ENCODE measurements at regions not wholly inside any gene's neighbourhood (a gene's known extent, or its start where the extent isn't known, plus 50 kb on each side); places are given as distances from the start of the nearest gene placed in this dataset.

- Histone ChIP-seq H3K79me2 (ENCODE audit: control insufficient read depth, insufficient read depth, low read length) (no peaks in the 10 kb centered on the region), H3K9me3 (ENCODE audit: control extremely low read depth in 1 of 3, control insufficient read depth in 2 of 3, insufficient read depth in 1 of 3, low read length in 2 of 3) (no peaks in the 10 kb centered on the region), H3K9ac (ENCODE audit: low read length) (no peak overlapping the region), H3K36me3 (replicated peaks in 1 of 2; ENCODE audit: control extremely low read depth in 1 of 2, control insufficient read depth in 1 of 2, extremely low read depth in 1 of 2, insufficient read depth in 2 of 2, low read length in 1 of 2) (no peaks in the 10 kb centered on the region), H3K4me1 (ENCODE audit: control insufficient read depth in 2 of 2, insufficient read depth in 2 of 2, low read length in 2 of 2) (peaks cover 0 to 11% of the 10 kb centered on the region in 2 donors), H3K4me2 (replicated peaks; ENCODE audit: low read depth, low read length, poor library complexity, severe bottlenecking) (no peak overlapping the region), H2AFZ (ENCODE audit: insufficient read depth, low read depth, low read length, poor library complexity, severe bottlenecking) (no peak overlapping the region), H3K27me3 (replicated peaks in 1 of 4; ENCODE audit: control extremely low read depth in 1 of 4, control insufficient read depth in 3 of 4, insufficient read depth in 4 of 4, low read length in 3 of 4) (no peaks in the 10 kb centered on the region), H4K20me1 (ENCODE audit: control insufficient read depth, insufficient read depth, low read length, poor library complexity, severe bottlenecking) (no peaks in the 10 kb centered on the region), H3K4me3 (ENCODE audit: control extremely low read depth in 1 of 5, extremely low read depth in 1 of 5, insufficient read depth in 1 of 5, low read depth in 2 of 5, low read length in 4 of 5) (no peak overlapping the region), H3K27ac (ENCODE audit: low read length in 2 of 2) (no peak overlapping the region)
- CTCF ChIA-PET, result interaction anchor here (0.9 kb wide), 1 partner anchor 46 kb away, joined by 3 read pairs; no protein-coding TSS in a partner anchor
- H3K4me1 Mint-ChIP-seq, result peaks cover 29% of the 10 kb centered on the region
- POLR2A ChIA-PET, result no interaction called here
- intact Hi-C loops (cut with micrococcal nuclease), result loop anchor here (5.0 kb wide), 1 partner anchor 36 kb away; no protein-coding TSS in a partner anchor
- DNase-seq (no peak), ATAC-seq (ENCODE audit: low read depth) (no peak)
- no peak overlapping the region for H3K27ac Mint-ChIP-seq
- TF ChIP-seq CTCF (IDR thresholded peaks at IDR 0.05), result no peak
- TF ChIP-seq EZH2 (IDR thresholded peaks at IDR 0.05; ENCODE audit: borderline replicate concordance, insufficient read depth, low read depth, low read length, poor library complexity, severe bottlenecking), result no peak
- H3K27me3 Mint-ChIP-seq, result peaks cover 11% of the 10 kb centered on the region
- 73% methylated on average over 1 of the region's 1 CpG for WGBS (ENCODE audit: insufficient coverage)
- no peaks in the 10 kb centered on the region for H3K9me3 Mint-ChIP-seq (ENCODE audit: insufficient read depth)
- H3K4me3 Mint-ChIP-seq, result no peak overlapping the region
These were observed 405.7 kb downstream of the ARL4A start for GRCh38 chr7:13093160-13093559.

GRCh38 chr7:13097499-13097898, 410.1 kb downstream of the ARL4A start:
- no peak overlapping the region for H3K9ac ChIP-seq (ENCODE audit: low read length)
- DNase-seq, result no peak
- H3K27ac ChIP-seq (ENCODE audit: low read length in 2 of 2), result no peak overlapping the region
- H3K4me3 Mint-ChIP-seq, result no peak overlapping the region
- ChIA-PET POLR2A (no interaction called here), CTCF (no interaction called here)
- peaks cover 2% of the 10 kb centered on the region for H3K27me3 Mint-ChIP-seq
- peaks cover 23% of the 10 kb centered on the region for H3K4me1 Mint-ChIP-seq
- H3K4me2 ChIP-seq (replicated peaks; ENCODE audit: low read depth, low read length, poor library complexity, severe bottlenecking), result no peak overlapping the region
- no peaks in the 10 kb centered on the region for H3K27me3 ChIP-seq (replicated peaks in 1 of 4; ENCODE audit: control extremely low read depth in 1 of 4, control insufficient read depth in 3 of 4, insufficient read depth in 4 of 4, low read length in 3 of 4)
- H4K20me1 ChIP-seq (ENCODE audit: control insufficient read depth, insufficient read depth, low read length, poor library complexity, severe bottlenecking), result no peaks in the 10 kb centered on the region
- no peaks in the 10 kb centered on the region for H3K9me3 ChIP-seq (ENCODE audit: control extremely low read depth in 1 of 3, control insufficient read depth in 2 of 3, insufficient read depth in 1 of 3, low read length in 2 of 3)
- H3K27ac Mint-ChIP-seq, result no peak overlapping the region
- TF ChIP-seq CTCF (IDR thresholded peaks at IDR 0.05), result no peak
- H3K4me1 ChIP-seq (ENCODE audit: control insufficient read depth in 2 of 2, insufficient read depth in 2 of 2, low read length in 2 of 2), result peaks cover 0 to 7% of the 10 kb centered on the region in 2 donors
- H3K36me3 ChIP-seq (replicated peaks in 1 of 2; ENCODE audit: control extremely low read depth in 1 of 2, control insufficient read depth in 1 of 2, extremely low read depth in 1 of 2, insufficient read depth in 2 of 2, low read length in 1 of 2), result no peaks in the 10 kb centered on the region
- no peak overlapping the region for H3K4me3 ChIP-seq (ENCODE audit: control extremely low read depth in 1 of 5, extremely low read depth in 1 of 5, insufficient read depth in 1 of 5, low read depth in 2 of 5, low read length in 4 of 5)
- no CpG with 5 or more reads among the region's 3 CpGs for WGBS (ENCODE audit: insufficient coverage)
- no peak overlapping the region for H2AFZ ChIP-seq (ENCODE audit: insufficient read depth, low read depth, low read length, poor library complexity, severe bottlenecking)
- H3K79me2 ChIP-seq (ENCODE audit: control insufficient read depth, insufficient read depth, low read length), result no peaks in the 10 kb centered on the region
- no peak for ATAC-seq (ENCODE audit: low read depth)
- H3K9me3 Mint-ChIP-seq (ENCODE audit: insufficient read depth), result no peaks in the 10 kb centered on the region
- intact Hi-C loops (cut with micrococcal nuclease), result no loop called here
